Fibroblast of peridontal ligament (primary cell): ENCODE measurements at regions not wholly inside any gene's neighbourhood (a gene's known extent, or its start where the extent isn't known, plus 50 kb on each side); places are given as distances from the start of the nearest gene placed in this dataset.
A peak's percentile ranks its signal among the peaks of the same experiment; 100 is the strongest.

Source experiments
- DNase-seq: peaks from one replicate; pipeline ENCODE4 v3.0.0-alpha.2; 2010; ENCODE audit errors: extremely low read depth

GRCh38 chr1:80801695-80802094 is 999.0 kb upstream of the ADGRL2 start:
- DNase-seq = no peak

DNA sequence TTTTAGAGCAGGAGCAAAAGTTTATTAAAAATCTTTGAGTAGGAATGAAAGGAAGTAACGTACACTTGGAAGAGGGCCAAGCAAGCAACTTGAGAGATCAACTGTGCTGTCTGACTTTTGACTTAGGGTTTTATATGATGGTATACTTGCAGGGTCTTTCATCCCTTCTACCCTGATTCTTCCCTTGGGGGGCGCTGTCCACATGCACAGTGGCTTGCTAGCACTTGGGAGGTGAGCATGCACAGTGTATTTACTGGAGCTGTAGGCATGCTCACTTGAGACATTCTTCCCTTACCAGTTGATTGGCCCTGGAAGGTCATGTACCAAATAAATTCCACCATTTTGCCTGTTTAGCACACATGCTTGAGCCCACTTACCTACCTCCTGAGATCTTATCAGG is 1001.3 kb upstream of the ADGRL2 start:
- no peak for DNase-seq

- no peak for DNase-seq
These were observed 1021.5 kb upstream of the ADGRL2 start for GRCh38 chr1:80779275-80779674.

DNA sequence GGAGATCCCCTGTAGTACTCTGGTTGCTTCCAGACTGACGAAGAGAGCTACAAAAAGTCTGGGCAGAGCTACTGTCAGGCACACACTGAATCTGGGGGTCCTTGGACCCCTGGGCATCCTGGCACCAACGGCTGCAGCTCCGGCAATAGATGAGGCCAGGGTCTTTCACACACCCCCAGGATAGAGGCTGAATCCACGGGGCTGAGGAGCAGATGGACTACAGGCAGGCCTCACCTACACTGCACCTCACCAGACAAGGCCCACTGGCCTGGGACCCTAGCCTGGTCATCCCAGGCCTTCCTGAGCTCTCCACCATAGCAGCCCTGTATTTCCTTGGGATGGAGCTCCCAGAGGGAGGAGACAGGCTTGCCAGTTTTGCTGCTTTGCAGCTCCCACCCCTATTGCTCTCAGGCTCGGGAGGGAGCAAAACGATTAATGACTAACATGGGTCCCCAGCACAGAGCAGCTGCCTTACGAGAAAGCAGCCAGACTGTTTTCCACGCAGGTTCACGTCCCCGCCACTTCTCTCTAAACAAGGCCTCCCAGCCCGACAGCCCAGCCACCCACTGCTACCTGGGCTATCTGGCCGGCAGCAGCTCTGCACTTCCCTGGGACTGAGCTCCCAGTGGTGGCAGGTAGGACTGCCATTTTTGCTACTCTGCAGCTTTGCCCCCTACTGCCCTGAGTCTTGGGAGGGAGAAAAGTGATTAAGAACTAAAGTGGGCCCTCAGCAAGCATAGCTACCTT is 1022.5 kb upstream of the ADGRL2 start:
- no peak for DNase-seq

DNA sequence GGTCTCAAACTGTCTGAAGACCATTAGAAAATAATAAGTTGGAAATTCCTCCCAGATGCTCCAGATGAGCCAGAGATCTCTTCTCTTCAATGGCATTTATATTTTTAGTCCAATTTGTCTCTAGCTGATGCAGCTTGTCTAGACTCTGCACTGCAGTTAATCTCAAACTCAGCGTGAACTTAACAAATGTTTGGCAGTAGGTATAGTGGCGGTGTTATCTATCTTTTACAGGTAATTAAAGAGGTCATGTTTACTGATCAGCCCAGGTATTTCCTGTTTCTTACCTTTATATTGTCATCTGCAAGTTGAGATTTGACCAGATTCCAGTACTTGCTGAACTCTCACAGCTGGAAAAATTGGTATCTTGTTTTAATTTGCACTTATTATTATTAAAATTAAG is 1024.5 kb upstream of the ADGRL2 start:
- no peak for DNase-seq

DNA sequence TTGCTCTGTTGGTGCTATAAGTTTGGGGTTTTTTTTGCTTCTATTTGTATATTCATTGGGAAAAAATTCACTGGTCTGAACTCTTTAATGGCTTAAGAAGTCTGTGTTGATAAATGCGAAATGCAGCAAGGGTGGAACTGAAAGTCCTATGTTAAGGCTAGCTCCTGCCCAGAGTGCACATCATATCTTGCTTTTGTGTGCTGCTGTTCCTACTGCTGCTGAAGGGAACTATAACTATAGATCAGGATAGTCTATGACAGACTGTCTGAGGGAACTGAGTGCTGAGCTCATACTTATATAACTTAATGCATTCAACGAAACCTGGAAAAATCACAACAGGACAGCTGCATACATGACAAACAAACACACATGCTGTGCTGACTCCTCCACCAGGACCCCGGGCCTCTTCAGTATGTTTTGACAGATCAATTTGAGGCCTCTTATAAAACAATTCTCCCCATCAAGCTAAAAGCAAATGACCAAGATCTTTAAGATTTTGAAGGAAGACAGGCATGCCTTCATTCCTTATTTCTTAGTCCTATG is 1031.5 kb upstream of the ADGRL2 start:
- no peak for DNase-seq

DNA sequence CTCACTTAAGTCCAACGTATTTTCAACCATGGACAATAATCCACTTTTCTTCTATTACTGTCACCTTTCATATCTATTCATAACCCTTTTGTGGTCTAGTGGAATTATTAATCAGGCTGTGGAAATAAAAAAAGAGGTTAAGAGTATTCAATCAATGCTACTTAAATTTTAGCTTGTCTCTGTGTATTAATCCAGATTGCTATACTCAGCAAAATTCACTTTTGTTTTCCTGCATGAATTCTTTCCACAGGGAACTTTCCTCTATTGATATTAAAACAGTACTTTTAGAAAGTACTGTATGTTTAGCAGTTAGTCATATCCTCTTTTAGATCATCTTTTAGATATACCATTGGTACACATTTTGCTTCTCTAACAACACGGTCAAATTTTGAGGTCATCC is 1033.0 kb upstream of the ADGRL2 start:
- DNase-seq = no peak

DNA sequence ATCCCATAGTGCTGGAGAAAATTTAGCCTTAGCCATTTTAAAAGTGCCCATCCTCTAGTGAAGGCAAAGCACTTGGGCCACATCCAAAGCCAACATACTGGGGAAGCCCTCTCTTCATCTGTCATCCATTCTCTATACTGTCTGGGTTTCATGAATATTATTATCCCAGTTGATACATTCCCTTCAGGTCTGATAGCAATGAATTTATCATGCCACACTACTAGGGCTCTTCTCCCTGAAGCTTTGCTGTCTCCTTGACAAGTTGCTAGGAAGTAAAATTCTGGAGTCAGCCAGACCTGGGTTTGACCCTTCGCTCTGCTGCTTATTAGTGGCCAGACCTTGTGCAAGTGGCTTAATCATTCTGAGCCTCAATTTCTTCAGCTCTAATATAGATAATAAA is 1041.4 kb upstream of the ADGRL2 start:
- DNase-seq = no peak

DNA sequence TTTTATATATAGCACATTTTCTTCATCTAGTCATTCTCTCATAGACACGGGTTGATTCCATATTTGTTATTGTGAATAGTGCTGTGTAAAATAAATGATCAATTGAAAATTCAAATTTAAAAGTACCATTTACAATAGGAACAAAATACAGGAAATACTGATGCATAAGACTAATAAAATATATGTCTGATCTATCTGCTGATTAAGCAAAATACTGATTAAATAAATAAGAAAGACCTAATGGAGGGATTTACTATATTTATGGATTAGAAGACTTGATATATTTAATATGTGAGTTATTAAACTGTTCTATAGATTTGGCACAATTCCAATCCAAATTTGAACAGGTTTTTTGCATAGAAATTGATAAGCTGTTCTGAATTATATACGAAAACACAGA is 1044.8 kb upstream of the ADGRL2 start:
- DNase-seq = no peak

DNA sequence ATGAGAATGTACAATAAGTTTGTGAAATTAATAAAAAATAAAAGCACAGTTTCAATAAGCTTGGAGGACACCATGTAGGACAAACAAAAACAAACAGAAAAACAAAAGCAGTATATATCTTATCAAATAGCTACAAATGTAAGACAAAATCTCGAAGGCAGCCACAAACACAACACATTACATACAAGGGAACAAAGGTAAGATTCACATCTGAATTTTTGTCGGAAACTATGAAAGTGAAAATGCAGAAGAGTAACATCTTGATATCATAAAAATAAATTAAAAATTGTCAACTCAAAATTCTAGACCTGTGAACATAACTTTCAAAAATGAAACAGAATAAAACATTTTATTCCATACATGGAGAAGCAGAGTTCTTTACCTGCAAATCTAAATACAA is 1049.5 kb upstream of the ADGRL2 start:
- DNase-seq = no peak

GRCh38 chr1:80731241-80731894 is 1069.4 kb upstream of the ADGRL2 start:
- DNase-seq = no peak

GRCh38 chr1:80722611-80723010 is 1078.1 kb upstream of the ADGRL2 start:
- no peak for DNase-seq

- DNase-seq = no peak
These were observed 1094.2 kb upstream of the ADGRL2 start for GRCh38 chr1:80706526-80706925.

- DNase-seq = peak; percentile 3
These were observed 1122.3 kb upstream of the ADGRL2 start for GRCh38 chr1:80678438-80678837.

- DNase-seq = peak; percentile 9
These were observed 1125.3 kb upstream of the ADGRL2 start for GRCh38 chr1:80675454-80675853.

- DNase-seq = peak; percentile 3
These were observed 1126.7 kb upstream of the ADGRL2 start for GRCh38 chr1:80673935-80674597.

DNA sequence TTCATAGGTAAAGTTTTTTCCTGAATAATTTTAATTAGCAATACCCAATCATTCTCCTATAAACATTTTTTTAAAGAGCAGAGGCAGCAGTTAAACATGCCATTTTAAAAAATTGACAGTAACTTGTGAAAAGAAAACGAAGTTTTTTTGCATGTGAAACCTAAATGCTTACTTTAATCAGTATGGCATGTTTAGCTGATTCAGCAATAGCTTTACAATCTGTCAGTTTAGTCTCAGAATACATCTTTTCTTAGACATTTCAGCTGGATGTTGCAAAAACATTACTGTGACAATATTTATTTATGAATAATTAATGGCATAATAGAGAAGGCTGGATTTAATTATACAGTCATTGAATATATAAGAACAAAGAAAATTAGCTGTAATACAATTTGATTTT is 1132.4 kb upstream of the ADGRL2 start:
- no peak for DNase-seq

- DNase-seq = no peak
These were observed 1134.7 kb upstream of the ADGRL2 start for GRCh38 chr1:80666073-80666472.

DNA sequence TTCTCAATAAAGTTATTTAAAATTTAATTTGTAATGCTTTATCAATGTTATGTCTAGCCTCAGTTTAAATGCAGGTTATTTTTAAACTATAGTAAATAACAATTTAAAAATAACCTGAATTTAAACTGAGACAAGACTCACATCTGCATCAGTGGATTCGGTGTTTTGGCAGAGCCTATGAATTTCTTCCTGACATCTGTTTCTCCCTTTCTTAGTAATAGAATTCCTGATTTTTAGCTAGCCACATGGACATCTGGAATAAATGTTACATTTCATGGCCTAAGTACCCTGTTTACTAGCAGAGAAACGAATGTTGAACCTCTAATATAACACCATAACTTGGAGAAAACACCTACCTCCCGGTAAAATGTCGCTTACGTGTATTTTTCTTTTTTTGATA is 1141.6 kb upstream of the ADGRL2 start:
- peak; percentile 34 for DNase-seq

DNA sequence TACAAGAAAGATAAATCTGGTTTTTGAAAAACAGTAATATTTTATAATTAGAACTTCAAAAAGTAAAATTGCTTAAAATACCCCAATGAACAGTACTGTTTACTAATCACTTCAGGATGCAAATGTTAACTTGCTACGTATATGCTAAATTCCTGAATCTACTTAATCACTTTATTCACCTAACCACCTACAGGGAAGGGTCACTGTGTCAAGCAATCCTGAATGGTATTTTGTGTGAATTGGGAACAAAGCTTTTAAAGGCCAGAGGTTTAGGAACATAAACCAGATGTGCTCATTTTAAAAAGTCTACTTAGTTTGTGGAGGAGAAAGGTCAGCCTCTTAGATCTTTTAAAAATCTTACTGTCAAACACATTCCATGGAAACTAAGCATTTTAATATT is 1143.0 kb upstream of the ADGRL2 start:
- no peak for DNase-seq

DNA sequence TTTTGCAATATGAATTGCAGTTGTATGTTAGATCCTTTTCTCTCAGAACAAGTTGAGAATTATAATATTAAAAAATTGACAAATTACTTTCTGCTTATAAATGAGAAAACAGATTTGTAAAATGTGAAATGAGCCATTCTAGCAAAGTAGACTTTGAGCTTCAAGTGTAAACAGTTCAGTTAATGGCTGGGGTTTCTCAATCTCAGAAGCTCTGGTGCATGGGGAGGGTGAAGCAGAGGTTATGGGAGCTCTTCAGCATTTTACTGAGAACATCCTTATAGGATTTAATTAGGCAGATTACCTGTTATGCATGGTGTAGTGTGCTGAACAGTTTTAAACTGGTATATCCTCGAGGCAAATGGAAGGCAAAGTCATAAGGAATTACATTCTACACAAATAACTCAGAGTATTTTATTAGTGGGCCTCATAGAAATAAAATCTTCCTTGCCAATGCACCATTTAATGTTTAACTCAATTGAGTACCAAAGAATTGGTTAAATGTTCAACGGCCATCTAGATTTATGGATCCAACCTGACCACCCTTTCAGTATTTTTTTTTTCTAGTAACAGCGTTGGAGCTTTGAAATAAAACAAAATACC is 1143.6 kb upstream of the ADGRL2 start:
- DNase-seq = no peak

DNA sequence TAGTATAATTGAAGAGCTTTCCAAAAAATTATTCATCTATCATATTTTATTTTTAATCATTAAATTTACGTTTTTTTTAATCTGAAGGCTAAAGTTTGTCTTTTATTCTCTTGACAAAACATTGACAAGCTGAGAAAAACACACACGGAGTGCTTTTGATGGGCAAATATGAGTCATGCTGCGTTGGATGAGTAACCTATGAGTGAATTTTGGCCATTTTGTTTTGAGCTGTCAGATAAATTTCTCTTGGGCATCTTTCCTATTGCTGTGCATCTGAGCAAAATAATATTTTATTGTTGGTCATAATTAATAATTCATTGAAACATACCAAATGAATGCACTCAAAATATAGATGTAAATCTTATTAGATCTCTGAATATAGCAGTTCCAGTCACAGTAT is 1144.1 kb upstream of the ADGRL2 start:
- no peak for DNase-seq
